ENCODE measurements at regions not wholly inside any gene's neighbourhood (a gene's known extent, or its start where the extent isn't known, plus 50 kb on each side); places are given as distances from the start of the nearest gene placed in this dataset.

GRCh38 chr12:59010118-59010517, 89.8 kb upstream of the LRIG3 start:
- no peaks in the 10 kb centered on the region for H3K23me2 ChIP-seq (ENCODE audit: insufficient read length, low read depth, low read length, poor library complexity, severe bottlenecking)
- H4K91ac ChIP-seq (ENCODE audit: insufficient read length, low read depth, low read length), result no peak overlapping the region
- no peaks in the 10 kb centered on the region for H3K27me3 ChIP-seq (ENCODE audit: insufficient read depth, low read length)
- Mint-ChIP-seq H3K36me3 (ENCODE audit: insufficient read depth in 1 of 3, low read depth in 3 of 3) (no peaks in the 10 kb centered on the region), H3K27ac (no peak overlapping the region; a peak in 1 of 7 replicates), H3K27me3 (ENCODE audit: low read depth) (no peaks in the 10 kb centered on the region), H3K9me3 (no peaks in the 10 kb centered on the region), H3K4me1 (peaks cover 2 to 3% of the 10 kb centered on the region in 2 experiments; a peak in 3 of 4 replicates), H3K4me3 (no peak overlapping the region)
- H2AFZ ChIP-seq (ENCODE audit: low read length), result no peak overlapping the region
- H2BK20ac ChIP-seq (ENCODE audit: low read depth, low read length, poor library complexity, severe bottlenecking), result no peak overlapping the region
- no peak for DNase-seq
- no peak overlapping the region for H3K4ac ChIP-seq (ENCODE audit: low read depth, low read length)
- H4K8ac ChIP-seq (replicated peaks; ENCODE audit: insufficient read length, low read depth, low read length), result no peak overlapping the region
- H3K56ac ChIP-seq (ENCODE audit: insufficient read length, low read depth, low read length), result no peak overlapping the region
- no peaks in the 10 kb centered on the region for H3K79me1 ChIP-seq (ENCODE audit: insufficient read depth, low read depth, low read length, poor library complexity, severe bottlenecking)
- H2BK15ac ChIP-seq (ENCODE audit: low read depth, low read length), result no peak overlapping the region
- H2AK5ac ChIP-seq (ENCODE audit: insufficient read length, low read length), result no peak overlapping the region
- no peaks in the 10 kb centered on the region; the same call in 1 of the 2 replicates for H3K4me1 ChIP-seq (ENCODE audit: insufficient read depth, low read length)
- no peak overlapping the region for H3K9ac ChIP-seq (ENCODE audit: extremely low read depth, insufficient read length, low read length)
- H3T11ph ChIP-seq (ENCODE audit: low read length), result no peak overlapping the region
- H3K18ac ChIP-seq (ENCODE audit: insufficient read length, low read depth, low read length), result no peak overlapping the region
- H3K4me2 ChIP-seq (ENCODE audit: insufficient read depth, insufficient read length, low read length), result no peak overlapping the region
- no peak for TF ChIP-seq CTCF (conservative IDR thresholded peaks at IDR 0.05)
- H4K5ac ChIP-seq (ENCODE audit: insufficient read length, low read depth, low read length), result no peak overlapping the region
- no peak overlapping the region for H2BK120ac ChIP-seq (ENCODE audit: low read depth, low read length, poor library complexity, severe bottlenecking)
- no CpG with 5 or more reads among the region's 5 CpGs for WGBS (ENCODE audit: extremely low coverage, insufficient read length, low lambda C conversion rate)
- H4K20me1 ChIP-seq (ENCODE audit: control insufficient read depth, insufficient read depth, insufficient read length), result no peaks in the 10 kb centered on the region
- H2BK12ac ChIP-seq (ENCODE audit: insufficient read length, low read depth, low read length), result no peak overlapping the region
- H3K23ac ChIP-seq (ENCODE audit: insufficient read length, low read depth, low read length), result no peak overlapping the region
- H3K79me2 ChIP-seq (ENCODE audit: insufficient read depth, low read length), result no peaks in the 10 kb centered on the region
- H3K14ac ChIP-seq (ENCODE audit: insufficient read depth, low read length), result no peak overlapping the region
- no peak overlapping the region for H2BK5ac ChIP-seq (ENCODE audit: insufficient read length, low read length)
- H3K27ac ChIP-seq (ENCODE audit: insufficient read length, low read depth, low read length), result no peak overlapping the region
- H3K9me3 ChIP-seq (ENCODE audit: control insufficient read depth, low read depth, low read length), result no peaks in the 10 kb centered on the region
